HPDE6-E6E7 (cell line): ENCODE measurements at regions not wholly inside any gene's neighbourhood (a gene's known extent, or its start where the extent isn't known, plus 50 kb on each side); places are given as distances from the start of the nearest gene placed in this dataset.
"Not testable (repeated sequence)": the region's sequence is repeated elsewhere in the genome, so short reads cannot be mapped to it uniquely, and the experiment has no call there.

Experiments
- DNase-seq: peaks from one replicate; pipeline ENCODE4 v3.0.0; 2011; ENCODE audit warnings: missing footprints; ENCODE audit errors: extremely low spot score

DNA sequence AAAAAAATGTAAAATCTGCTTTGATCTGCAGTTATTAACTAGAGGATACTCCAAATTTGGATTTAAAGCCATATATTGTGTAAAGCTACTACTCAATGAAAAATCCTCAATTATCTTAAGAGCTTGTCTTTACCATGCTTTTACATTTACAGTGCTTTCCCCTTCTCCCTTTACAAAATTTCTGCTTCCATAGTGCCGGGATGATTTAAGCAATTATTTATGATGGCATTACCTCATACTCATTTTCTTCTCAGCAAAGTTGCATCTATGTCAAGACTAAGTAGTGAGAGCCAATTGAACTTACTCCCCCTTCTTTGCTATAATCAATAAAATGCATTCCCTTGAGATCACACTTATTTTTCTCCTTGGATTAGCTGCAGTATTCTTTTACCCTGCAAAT, 505.4 kb upstream of the AGA start:
- DNase-seq = no peak

DNA sequence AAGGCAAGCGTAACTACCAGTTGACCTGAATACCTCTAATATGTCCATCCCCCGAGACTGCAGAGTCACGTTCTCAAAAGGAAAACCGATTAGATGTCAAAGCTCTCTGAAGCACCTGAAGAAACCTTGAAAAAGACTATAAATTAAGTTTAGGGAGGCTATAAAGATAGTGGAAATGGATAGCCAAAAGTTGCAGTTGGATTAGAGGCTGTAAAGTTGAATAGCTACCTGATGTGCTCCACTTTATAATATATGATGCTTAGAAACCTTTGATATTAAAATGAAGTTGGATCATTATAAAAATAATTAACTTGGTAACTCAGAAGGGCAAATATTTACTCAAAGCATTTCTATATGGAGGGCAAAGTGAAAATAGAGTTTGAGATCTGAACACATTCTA, 506.6 kb upstream of the AGA start:
- no peak for DNase-seq

DNA sequence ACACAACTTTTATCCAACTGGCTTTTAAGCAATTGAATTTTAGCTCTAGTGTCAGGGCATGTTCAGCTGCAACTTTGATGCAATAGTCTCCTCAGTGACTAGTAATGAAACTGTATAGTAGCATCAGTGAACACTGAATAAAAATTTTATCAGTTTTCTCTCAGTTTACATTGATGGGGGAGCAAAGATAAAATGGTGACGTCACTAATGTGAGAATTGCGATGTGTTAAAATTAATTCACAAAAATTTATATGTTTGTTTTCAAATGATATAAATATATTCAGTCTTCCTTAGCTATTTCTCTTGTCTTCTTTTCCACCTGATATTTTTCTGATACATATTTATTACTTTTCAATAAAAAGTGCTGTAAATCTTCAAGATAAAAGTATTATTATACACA, 508.8 kb upstream of the AGA start:
- no peak for DNase-seq

DNA sequence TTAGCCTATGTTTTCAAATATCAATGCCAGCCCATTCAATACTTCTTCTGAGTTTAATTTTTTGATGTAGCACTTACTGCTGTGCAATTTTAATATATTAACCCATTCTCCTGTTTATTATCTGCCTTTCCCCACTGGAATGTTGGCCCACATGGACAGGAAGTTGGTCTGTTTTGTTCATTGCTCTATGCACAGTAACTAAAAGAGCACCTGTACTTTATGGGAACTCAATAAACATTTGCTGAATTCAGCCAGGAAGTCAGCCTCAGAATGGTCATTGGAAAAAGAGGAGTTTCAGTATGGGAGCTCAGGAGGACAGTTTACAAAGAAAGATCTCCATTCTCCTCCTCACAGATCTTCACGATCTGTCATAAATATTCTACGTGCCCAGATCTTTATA, 510.5 kb upstream of the AGA start:
- no peak for DNase-seq

DNA sequence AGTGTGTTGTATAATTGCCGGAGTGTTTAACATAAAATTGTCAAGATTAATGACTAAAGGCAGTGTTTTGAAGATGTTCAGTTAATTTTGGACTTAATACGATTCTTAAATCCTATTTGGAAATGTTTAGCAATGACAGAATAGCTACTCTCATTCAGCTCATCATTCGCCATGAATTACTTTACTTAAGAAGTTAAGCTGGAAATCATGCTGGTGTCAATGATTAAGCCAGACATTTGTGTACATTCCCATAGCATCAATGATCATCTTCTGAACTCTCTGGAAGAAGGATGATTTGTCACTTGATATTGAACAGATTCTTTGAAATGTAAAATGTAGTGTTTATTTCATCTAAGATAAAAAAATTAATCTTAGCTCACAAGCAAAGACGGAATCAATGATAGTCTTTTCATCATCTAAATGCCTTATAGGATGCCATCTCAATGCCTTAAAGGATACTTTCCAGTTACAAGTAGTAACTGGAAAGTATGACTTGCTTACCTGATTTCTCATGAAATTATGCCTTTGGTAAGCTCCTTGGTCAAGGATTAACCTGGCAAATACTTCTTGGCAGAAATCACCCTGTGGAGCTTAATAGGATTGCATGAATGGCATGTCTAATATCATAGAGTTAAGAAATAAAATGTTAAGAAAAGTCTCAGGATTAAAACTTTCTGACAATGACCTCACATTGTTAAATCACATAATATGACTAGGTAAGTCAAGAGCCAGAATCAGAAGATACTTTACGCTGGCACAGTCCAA, 515.5 kb upstream of the AGA start:
- no peak for DNase-seq

- DNase-seq = no peak
Observed at GRCh38 chr4:177960566-177960965, 518.3 kb upstream of the AGA start.

GRCh38 chr4:177961761-177962380, 519.6 kb upstream of the AGA start:
- DNase-seq = no peak

DNA sequence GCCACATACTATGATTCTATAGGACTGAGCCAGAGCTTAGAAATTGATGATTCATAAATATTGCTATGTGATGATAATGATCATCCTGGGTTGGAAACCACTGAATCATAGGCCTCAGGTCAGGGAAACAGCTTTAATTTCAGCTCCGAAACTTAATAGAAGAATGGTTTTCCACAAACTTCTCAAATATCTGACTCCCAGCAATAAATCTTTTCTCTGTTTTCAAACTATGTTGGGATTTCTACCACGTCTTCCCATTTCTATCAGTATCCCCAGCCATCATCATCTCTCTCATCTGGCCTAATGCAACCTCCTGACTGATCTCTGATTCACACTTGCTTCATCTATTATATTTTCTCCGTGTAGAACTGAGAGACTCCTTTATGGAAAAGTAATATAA, 521.8 kb upstream of the AGA start:
- no peak for DNase-seq

DNA sequence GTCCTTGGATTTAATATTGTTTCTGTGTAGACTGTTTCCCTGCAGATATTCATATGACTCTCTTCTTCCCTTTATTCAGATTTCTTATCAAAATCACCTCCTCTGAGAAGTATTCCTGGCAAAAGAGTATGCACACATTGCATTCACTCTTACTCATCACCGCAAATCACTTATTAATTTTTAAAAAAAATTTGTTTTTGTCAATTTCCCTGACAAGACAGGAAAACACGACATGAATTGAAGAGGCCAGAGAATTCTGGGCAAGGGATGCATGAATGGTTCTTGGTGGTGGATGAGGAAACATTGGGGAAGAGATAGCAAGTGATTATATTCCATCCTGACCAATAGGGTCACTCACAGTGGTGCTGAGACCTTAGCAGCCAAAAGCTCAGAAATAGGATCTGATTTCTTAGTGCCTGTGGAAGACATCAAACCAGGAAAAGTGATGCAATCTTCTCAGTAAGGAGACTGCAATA, 522.5 kb upstream of the AGA start:
- DNase-seq = no peak

DNA sequence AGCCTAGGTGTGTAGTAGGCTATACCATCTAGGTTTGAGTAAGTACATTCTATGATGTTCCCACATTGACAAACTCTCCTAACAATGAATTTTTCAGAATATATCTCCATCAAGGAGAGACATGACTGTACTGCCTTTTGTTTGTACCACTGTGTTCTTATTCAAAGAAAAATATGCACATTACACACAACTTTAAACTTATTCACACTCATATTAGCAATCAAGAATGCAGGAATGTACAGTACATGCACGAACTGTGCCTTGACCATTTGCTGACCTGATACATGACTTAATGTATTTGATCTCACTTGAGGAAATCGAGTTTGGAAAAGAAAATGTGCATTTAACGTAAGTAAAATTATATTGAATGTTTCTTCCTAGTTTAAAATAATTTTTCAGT, 525.1 kb upstream of the AGA start:
- DNase-seq = no peak

GRCh38 chr4:177968817-177969442, 526.7 kb upstream of the AGA start:
- no peak for DNase-seq

GRCh38 chr4:177974461-177974860, 532.2 kb upstream of the AGA start:
- no peak for DNase-seq

GRCh38 chr4:177975315-177975987, 533.2 kb upstream of the AGA start:
- no peak for DNase-seq

GRCh38 chr4:177986236-177986635, 544.0 kb upstream of the AGA start:
- no peak for DNase-seq

DNA sequence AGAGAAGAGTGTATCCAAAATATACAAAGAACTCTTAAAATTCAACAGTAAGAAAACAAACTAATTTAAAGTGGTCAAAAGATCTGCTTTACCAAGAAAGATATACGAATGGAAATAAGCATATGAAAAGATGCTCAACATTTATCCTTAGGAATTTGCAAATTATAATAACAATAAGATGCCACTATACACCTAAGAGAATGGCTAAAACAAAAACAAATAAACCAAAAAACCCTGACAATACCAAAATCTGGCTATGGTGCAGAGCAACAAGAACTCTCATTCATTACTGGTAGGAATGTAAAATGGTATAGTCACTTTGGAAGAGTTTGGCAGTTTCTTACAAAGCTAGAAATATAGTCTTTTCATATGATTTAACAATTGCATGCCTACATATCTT, 545.7 kb upstream of the AGA start:
- no peak for DNase-seq

GRCh38 chr4:177989503-177990201, 547.4 kb upstream of the AGA start:
- DNase-seq = no peak

DNA sequence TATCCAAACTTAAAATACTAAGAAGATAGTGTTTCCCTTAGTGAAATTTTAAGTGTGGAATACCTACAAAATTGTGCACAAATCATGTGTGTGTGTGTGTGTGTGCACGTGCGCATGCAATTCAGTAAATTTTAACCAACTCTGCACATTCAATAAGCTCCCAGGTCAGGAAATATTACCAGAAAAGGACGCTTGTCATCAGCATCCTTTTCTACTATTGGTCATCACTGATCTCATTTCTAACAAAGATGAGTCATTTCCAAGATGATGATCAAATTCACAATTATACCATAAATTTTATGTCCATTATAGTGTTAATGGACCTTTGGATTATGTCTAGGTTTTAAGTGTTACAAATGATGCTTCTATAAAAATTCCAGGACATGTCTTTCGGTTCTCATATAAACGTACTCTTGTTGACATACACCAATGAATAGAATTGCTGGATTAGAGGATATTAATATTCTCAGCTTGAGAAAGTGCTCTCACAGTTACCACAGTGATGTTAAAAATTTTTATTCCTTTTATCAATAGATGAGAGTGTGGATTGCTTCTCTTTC, 560.9 kb upstream of the AGA start:
- DNase-seq = no peak

GRCh38 chr4:178010596-178010995, 568.4 kb upstream of the AGA start:
- no peak for DNase-seq

DNA sequence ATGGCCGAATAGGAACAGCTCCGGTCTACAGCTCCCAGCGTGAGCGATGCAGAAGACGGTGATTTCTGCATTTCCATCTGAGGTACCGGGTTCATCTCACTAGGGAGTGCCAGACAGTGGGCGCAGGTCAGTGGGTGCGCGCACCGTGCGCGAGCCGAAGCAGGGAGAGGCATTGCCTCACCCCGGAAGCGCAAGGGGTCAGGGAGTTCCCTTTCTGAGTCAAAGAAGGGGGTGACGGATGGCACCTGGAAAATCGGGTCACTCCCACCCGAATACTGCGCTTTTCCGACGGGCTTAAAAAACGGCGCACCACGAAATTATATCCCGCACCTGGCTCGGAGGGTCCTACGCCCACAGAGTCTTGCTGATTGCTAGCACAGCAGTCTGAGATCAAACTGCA, 572.8 kb upstream of the AGA start:
- DNase-seq = not testable (repeated sequence)

DNA sequence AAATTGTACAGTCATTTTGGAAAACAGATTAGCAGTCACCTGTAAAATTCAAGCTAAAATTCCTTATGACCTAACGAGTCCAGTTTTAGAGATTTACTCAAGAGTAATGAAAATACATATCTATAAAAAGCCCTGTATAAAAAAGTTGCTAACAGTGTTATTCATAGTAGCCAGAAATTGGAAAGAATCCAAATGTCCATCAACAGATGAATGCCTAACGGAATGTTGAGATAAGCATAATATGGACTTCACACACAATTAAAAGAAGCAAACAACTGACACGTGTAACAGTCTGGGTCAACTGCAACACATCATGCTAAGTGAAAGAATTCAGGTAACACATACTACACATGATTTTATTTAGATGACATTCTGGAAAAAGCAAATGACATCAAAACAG, 584.8 kb upstream of the AGA start:
- DNase-seq = no peak

DNA sequence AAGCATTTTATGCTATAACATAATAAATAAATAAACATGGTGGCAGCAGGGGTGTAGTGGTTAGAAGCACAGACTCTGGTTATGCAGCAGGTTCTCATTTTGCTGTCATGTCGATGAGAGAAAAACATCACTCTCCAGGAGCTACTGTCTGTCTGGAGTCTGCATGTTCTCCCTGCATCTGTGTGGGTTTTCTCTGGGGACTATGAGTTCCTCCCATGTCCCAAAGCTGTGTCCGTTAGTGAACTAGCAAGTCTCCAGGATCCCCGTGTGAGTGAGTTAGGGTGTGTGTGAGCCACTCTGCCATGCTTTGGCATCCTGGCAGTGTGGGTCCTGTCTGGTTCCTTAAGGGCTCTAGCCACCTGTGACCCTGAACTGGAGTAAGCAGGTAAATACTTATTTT, 585.6 kb upstream of the AGA start:
- DNase-seq = no peak

DNA sequence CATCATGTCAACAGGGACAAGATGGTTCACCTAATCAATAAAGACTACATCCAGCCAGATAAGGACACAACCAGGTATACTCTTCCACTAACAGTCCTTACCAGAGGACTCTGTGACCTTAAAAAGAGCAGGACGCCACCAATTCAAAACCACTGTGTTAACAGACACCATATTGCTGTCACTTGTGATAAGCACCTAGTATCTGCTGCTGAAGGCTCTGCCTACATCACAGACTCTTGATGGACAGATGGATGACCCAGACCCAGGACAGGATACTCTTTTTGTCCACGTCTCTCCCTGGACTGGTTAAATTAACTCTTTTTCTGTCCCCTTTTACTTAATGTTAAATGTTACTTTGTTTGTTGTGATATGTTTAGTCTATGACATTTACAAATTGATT, 586.2 kb upstream of the AGA start:
- DNase-seq = no peak
